AG09319 (cell line): ENCODE measurements at regions not wholly inside any gene's neighbourhood (a gene's known extent, or its start where the extent isn't known, plus 50 kb on each side); places are given as distances from the start of the nearest gene placed in this dataset.
A peak's percentile ranks its signal among the peaks of the same experiment; 100 is the strongest.

Source experiments
- DNase-seq: peaks from one replicate; pipeline ENCODE4 v3.0.0-alpha.2; 2010; ENCODE audit warnings: low read depth; ENCODE audit errors: extremely low read depth
- TF ChIP-seq, protein P1 (sequence below): IDR thresholded peaks from 2 replicates; pipeline ENCODE4 v1.5.1; 2011; ENCODE audit warnings: low read depth, mild to moderate bottlenecking, inconsistent platforms, low read length, moderate library complexity

- TF ChIP-seq, protein P1, sequence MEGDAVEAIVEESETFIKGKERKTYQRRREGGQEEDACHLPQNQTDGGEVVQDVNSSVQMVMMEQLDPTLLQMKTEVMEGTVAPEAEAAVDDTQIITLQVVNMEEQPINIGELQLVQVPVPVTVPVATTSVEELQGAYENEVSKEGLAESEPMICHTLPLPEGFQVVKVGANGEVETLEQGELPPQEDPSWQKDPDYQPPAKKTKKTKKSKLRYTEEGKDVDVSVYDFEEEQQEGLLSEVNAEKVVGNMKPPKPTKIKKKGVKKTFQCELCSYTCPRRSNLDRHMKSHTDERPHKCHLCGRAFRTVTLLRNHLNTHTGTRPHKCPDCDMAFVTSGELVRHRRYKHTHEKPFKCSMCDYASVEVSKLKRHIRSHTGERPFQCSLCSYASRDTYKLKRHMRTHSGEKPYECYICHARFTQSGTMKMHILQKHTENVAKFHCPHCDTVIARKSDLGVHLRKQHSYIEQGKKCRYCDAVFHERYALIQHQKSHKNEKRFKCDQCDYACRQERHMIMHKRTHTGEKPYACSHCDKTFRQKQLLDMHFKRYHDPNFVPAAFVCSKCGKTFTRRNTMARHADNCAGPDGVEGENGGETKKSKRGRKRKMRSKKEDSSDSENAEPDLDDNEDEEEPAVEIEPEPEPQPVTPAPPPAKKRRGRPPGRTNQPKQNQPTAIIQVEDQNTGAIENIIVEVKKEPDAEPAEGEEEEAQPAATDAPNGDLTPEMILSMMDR, result no peak
- no peak for DNase-seq
These were observed 566.8 kb upstream of the USP24 start for GRCh38 chr1:55781944-55782482.

GRCh38 chr1:55781003-55781402 lies 565.8 kb upstream of the USP24 start:
- TF ChIP-seq, protein P1, result no peak
- no peak for DNase-seq

GRCh38 chr1:55777545-55777944 lies 562.4 kb upstream of the USP24 start:
- TF ChIP-seq, protein P1, result no peak
- no peak for DNase-seq

DNA sequence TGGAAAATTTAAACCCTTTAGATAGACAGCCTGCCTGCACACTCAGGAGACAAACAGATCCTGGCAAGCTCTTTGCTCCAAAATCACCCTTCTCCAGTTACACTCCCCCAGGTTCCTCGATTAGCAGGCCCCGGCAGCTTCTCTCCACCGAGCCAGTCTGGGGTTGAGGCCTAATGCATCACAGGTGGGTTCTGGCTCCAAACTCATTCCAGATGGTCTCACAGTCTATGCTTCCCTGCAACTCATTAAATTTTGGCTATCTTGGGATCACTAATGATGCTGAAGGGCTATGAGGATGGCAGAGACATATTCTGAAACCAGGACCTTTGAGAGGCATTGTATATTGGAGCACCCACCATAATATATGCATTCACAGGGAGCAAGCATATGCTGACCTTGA lies 559.8 kb upstream of the USP24 start:
- DNase-seq, result peak; percentile 69
- TF ChIP-seq, protein P1, result no peak

- no peak for DNase-seq
- TF ChIP-seq, protein P1, result no peak
These were observed 559.3 kb upstream of the USP24 start for GRCh38 chr1:55774446-55774845.

DNA sequence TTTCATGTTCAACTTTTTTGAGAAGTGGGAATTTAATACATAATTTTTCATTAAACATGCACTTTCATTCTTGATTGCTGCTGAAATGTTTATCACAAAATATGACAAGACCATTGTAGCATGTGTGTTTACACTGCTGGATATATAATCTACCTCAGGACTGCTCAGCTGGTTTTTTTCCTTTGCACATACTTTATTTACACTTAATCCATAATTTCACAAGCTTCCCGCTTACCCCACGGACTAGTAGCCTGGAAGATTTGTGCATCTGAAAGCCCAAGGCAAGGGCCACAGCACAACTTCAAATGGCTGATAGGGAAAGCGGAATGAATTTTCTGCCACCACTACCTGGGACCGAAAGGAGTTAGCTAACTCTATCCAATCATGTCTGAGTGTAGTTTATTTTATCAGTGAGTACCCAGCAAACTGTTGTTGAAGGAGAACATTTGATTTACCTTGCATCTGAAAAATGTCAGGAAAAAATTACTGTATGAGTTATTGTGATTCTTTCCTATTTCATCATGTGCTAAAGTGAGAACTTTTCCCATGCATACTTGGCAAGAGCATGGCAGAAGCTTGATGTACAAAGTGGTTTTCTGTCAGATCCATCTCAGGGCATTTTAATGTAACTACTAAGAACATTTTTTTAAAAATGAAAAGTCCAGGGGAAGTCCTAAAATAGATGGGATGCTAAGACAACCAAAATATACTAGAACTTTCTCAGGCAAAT lies 558.2 kb upstream of the USP24 start:
- DNase-seq, result no peak
- TF ChIP-seq, protein P1, result no peak

GRCh38 chr1:55768327-55768952 lies 553.3 kb upstream of the USP24 start:
- no peak for DNase-seq
- TF ChIP-seq, protein P1, result no peak
